ENCODE measurements at regions not wholly inside any gene's neighbourhood (a gene's known extent, or its start where the extent isn't known, plus 50 kb on each side); places are given as distances from the start of the nearest gene placed in this dataset.
A peak's percentile ranks its signal among the peaks of the same experiment; 100 is the strongest.

GRCh38 chr2:121856360-121856759 lies 100.9 kb downstream of the TSN start:
- Histone ChIP-seq H3K4me3 (no peak overlapping the region), H3K9ac (ENCODE audit: insufficient read depth in 1 of 2, low read length in 2 of 2) (no peak overlapping the region), H3K27ac (ENCODE audit: low read depth in 1 of 2, low read length in 1 of 2) (no peak overlapping the region), H3K4me1 (ENCODE audit: control insufficient read depth in 5 of 5, insufficient read depth in 5 of 5, low read length in 5 of 5) (peaks cover 0 to 9% (median 0%) of the 10 kb centered on the region in 5 donors), H3K36me3 (ENCODE audit: control insufficient read depth in 4 of 4, insufficient read depth in 4 of 4, low read length in 4 of 4) (no peaks in the 10 kb centered on the region), H3K27me3 (ENCODE audit: control insufficient read depth in 3 of 3, insufficient read depth in 3 of 3, low read length in 2 of 3) (no peaks in the 10 kb centered on the region), H3K9me3 (ENCODE audit: control insufficient read depth in 4 of 4, insufficient read depth in 3 of 4, low read length in 3 of 4) (no peaks in the 10 kb centered on the region)
- DNase-seq (peak in 1 of 3 donors; percentile 18), ATAC-seq (ENCODE audit: insufficient read depth, low FRiP score) (no peak)
- TF ChIP-seq, protein P1, sequence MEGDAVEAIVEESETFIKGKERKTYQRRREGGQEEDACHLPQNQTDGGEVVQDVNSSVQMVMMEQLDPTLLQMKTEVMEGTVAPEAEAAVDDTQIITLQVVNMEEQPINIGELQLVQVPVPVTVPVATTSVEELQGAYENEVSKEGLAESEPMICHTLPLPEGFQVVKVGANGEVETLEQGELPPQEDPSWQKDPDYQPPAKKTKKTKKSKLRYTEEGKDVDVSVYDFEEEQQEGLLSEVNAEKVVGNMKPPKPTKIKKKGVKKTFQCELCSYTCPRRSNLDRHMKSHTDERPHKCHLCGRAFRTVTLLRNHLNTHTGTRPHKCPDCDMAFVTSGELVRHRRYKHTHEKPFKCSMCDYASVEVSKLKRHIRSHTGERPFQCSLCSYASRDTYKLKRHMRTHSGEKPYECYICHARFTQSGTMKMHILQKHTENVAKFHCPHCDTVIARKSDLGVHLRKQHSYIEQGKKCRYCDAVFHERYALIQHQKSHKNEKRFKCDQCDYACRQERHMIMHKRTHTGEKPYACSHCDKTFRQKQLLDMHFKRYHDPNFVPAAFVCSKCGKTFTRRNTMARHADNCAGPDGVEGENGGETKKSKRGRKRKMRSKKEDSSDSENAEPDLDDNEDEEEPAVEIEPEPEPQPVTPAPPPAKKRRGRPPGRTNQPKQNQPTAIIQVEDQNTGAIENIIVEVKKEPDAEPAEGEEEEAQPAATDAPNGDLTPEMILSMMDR (IDR thresholded peaks at IDR 0.05; ENCODE audit: control extremely low read depth, extremely low read depth): no peak
- WGBS, 2 donors: 60 to 77% methylated on average over 3 of the region's 3 CpGs

DNA sequence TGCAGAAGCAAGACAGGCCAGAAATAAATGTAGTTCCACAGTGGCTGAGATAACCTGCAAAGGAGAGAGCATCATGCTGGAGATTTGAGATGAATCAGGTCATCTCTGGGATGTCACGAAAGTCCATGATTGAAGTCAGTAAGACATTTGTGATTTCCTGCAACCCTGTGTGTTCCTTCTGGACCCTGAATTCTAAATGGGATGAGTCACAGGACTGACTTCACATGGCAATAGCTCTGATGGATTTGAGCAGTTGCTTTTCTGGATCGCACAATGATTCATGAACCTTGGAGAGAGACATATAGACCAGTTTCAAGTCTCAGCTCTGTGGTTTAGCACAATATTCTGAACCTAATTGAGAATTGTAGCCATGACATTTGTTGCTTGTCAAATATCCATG lies 102.9 kb downstream of the TSN start:
- DNase-seq: no peak
- TF ChIP-seq, protein P1 (IDR thresholded peaks at IDR 0.05; ENCODE audit: control extremely low read depth, extremely low read depth): no peak
- WGBS, 2 donors: 72 to 89% methylated on average over 2 of the region's 2 CpGs
- no peak overlapping the region for H3K27ac ChIP-seq (ENCODE audit: low read depth in 1 of 2, low read length in 1 of 2)
- H3K9ac ChIP-seq (ENCODE audit: insufficient read depth in 1 of 2, low read length in 2 of 2): no peak overlapping the region
- H3K4me3 ChIP-seq: no peak overlapping the region
- H3K36me3 ChIP-seq (ENCODE audit: control insufficient read depth in 4 of 4, insufficient read depth in 4 of 4, low read length in 4 of 4): no peaks in the 10 kb centered on the region
- peaks cover 0 to 9% (median 0%) of the 10 kb centered on the region in 5 donors for H3K4me1 ChIP-seq (ENCODE audit: control insufficient read depth in 5 of 5, insufficient read depth in 5 of 5, low read length in 5 of 5)
- peaks cover 0 to 2% (median 0%) of the 10 kb centered on the region in 4 donors for H3K9me3 ChIP-seq (ENCODE audit: control insufficient read depth in 4 of 4, insufficient read depth in 3 of 4, low read length in 3 of 4)
- H3K27me3 ChIP-seq (ENCODE audit: control insufficient read depth in 3 of 3, insufficient read depth in 3 of 3, low read length in 2 of 3): no peaks in the 10 kb centered on the region
- ATAC-seq (ENCODE audit: insufficient read depth, low FRiP score): no peak

GRCh38 chr2:121858847-121859246 lies 103.4 kb downstream of the TSN start:
- TF ChIP-seq, protein P1 (IDR thresholded peaks at IDR 0.05; ENCODE audit: control extremely low read depth, extremely low read depth): no peak

More at GRCh38 chr2:121858847-121859246, 103.4 kb downstream of the TSN start:
- Histone ChIP-seq H3K4me3 (no peak overlapping the region), H3K9me3 (ENCODE audit: control insufficient read depth in 4 of 4, insufficient read depth in 3 of 4, low read length in 3 of 4) (peaks cover 0 to 2% (median 0%) of the 10 kb centered on the region in 4 donors), H3K36me3 (ENCODE audit: control insufficient read depth in 4 of 4, insufficient read depth in 4 of 4, low read length in 4 of 4) (no peaks in the 10 kb centered on the region), H3K27me3 (ENCODE audit: control insufficient read depth in 3 of 3, insufficient read depth in 3 of 3, low read length in 2 of 3) (no peaks in the 10 kb centered on the region), H3K27ac (ENCODE audit: low read depth in 1 of 2, low read length in 1 of 2) (no peak overlapping the region), H3K9ac (ENCODE audit: insufficient read depth in 1 of 2, low read length in 2 of 2) (no peak overlapping the region), H3K4me1 (ENCODE audit: control insufficient read depth in 5 of 5, insufficient read depth in 5 of 5, low read length in 5 of 5) (peaks cover 0 to 9% (median 0%) of the 10 kb centered on the region in 5 donors)
- ATAC-seq (ENCODE audit: insufficient read depth, low FRiP score): no peak
- DNase-seq: no peak
- WGBS, 2 donors: 86 to 95% methylated on average over 2 of the region's 2 CpGs
